ENCODE measurements at regions not wholly inside any gene's neighbourhood (a gene's known extent, or its start where the extent isn't known, plus 50 kb on each side); places are given as distances from the start of the nearest gene placed in this dataset.
A peak's percentile ranks its signal among the peaks of the same experiment; 100 is the strongest.

GRCh38 chr14:85991156-85991555 is 461.2 kb downstream of the FLRT2 start:
- no peak for DNase-seq (ENCODE audit: low spot score)

DNA sequence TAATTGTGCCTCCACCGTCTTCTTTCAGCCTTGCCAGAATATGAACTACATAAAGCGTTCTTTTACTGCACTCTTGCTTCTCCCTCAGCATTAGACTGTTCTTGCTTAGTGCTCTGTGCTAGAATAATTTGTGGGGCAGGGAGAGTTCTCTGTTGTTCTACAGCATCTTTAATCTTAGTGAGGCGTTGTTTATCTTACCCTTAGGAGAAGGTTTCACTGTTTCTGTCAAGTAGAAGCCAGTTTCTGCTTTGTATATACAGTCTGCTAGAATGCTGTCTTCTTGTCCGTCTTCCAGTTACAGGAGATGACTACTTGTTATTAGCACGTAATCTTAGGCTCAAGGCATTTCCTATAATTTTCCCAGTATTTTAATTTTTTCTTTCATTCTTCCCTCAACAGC is 458.0 kb downstream of the FLRT2 start:
- DNase-seq (ENCODE audit: low spot score) = no peak

GRCh38 chr14:85987292-85987691 is 457.3 kb downstream of the FLRT2 start:
- DNase-seq (ENCODE audit: low spot score) = no peak

DNA sequence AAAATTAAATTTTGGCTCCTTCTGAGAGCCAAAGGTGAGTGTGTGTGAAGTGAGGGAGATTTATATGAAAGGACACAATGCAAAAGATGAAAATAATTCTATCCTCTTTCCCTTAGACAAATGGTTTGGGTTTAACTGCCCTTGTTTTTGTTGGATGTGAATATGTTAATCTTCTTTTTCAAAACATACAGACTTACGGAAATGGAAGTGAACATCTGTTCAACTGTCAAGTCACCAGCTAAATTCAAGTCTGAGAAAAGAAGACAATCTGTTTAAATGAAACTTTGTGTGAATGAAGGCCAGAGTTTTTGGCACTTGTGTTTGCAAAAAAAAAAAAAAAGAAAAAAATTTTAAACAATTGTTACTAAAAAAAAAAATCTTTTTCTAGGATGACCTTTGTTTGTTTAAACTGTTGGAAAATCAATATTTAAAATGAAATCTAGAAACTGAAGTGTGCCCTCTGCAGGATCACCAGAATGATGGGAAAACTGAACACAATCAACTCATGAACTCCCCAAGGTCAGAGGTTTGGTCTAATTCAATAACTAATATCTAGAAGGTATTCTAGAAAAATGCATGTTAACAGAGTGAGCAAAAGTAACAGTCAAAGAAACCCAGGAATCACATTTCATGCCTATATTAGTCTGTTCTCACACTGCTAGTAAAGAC is 448.8 kb downstream of the FLRT2 start:
- DNase-seq (ENCODE audit: low spot score) = no peak

DNA sequence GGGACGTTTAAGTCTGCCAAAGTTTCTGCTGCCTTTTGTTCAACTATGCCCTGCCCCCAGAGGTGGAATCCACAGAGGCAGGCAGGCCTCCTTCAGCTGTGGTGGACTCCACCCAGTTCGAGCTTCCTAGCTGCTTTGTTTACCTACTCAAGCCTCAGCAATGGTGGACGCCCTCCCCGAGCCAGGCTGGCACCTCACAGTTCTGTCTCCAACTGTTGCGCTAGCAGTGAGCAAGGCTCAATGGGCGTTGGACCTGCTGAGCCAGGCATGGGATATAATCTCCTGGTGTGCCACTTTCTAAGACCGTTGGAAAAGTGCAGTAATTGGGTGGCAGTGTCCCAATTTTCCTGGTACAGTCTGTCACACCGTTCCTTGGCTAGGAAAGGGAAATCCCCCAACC is 444.7 kb downstream of the FLRT2 start:
- DNase-seq (ENCODE audit: low spot score) = no peak

GRCh38 chr14:85963486-85963885 is 433.5 kb downstream of the FLRT2 start:
- no peak for DNase-seq (ENCODE audit: low spot score)

GRCh38 chr14:85960756-85961155 is 430.8 kb downstream of the FLRT2 start:
- DNase-seq (ENCODE audit: low spot score) = no peak

DNA sequence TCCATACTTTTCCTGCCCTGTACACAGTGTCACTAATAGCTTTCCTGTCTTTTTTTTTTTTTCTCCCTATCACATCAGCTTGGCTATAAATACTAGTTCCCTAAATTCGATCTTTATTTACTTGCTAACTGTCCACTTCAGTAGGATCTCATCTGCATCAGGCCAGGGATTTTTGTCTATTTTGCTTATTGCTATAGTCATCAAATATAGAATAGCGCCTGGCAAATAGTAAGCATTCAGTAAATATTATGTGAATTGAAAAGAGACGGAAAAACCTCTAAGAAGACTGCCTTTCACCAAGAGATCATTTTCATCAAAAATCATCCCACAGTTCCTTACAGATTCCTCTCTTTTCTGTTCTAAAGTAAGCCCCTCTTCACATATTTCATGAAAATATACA is 429.1 kb downstream of the FLRT2 start:
- no peak for DNase-seq (ENCODE audit: low spot score)

DNA sequence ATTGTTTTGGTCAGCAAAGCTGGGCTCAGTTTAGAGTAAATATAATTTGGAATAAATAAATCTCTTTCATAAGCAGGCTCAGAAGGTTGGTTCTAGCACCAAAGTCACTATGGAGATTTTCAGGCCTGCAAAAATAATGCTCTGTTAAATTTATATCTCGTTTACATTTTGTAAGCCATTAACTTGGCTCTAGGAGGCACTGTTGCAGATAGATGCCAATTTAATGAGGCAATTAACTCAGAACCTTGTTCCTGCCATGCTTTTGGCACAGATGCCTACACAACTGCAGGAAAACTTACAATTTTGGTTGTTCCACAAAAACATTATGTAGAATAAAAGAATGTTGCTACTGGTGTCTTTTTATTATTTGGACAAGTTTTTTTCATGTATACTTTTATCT is 428.1 kb downstream of the FLRT2 start:
- no peak for DNase-seq (ENCODE audit: low spot score)

DNA sequence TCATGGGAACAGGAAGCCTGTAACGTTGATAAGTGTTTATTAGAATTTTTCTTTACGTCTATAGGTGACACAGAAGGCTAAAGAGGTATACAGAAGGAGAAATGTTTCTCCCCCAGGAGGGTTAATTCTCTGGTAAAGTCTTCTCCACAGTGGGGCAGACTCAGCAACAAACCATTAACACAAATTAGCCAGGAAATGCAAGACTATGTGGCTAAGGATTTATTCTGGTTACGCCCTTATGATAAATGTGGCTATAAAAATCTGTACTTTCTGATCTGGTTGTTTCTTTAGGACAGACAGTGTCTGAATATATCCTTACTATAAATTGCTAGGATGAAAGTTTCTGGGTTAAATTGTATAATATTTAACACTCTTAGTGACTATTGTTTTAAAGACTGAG is 423.3 kb downstream of the FLRT2 start:
- DNase-seq (ENCODE audit: low spot score) = no peak

DNA sequence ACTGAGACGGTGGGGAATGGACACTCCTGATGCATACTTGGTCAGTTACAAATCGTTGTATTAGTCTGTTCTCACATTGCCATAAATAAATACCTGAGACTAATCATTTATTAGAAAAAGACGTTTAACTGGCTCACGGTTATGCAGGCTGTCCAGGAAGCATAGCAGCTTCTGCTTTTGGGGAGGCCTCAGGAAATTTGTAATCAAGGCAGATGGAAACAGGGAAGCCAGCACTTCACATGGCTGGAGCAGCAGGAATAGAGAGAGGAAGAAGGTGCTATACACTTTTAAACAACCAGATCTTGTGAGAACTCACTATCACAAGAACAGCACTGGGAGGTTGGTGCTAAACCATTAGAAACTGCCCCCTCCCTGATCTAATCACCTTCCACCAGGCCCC is 418.2 kb downstream of the FLRT2 start:
- no peak for DNase-seq (ENCODE audit: low spot score)

DNA sequence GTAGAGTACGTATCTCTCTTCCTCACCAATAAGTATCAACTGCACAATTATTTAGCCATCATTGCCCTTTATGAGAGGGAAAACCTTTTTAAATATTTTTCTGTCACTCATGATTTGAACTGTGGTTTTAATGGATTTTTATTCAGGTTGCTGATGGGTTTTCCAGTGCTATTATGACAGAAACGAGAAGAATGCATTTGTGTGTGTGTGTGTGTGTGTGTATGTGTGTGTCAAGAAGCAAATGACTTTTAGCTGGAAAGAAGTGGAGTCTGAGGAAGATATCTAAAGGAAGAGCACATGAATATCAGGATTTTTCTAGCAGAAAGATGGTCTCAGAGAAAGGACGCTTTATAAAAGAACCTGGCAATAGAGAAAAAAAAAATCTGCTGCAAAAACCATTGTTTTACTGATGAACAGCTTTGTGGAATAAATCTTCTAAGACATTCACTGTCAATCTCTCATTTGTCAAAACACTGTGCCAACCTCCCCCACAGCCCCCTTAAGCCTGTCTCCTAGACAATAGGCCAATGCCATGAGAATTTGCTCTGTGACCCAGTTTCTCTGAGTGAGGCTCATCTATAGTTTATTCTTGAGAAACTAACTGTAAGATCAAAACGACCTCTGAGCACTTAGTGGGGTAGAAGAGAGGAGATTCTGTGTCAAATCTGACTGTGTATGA is 417.7 kb downstream of the FLRT2 start:
- no peak for DNase-seq (ENCODE audit: low spot score)

- no peak for DNase-seq (ENCODE audit: low spot score)
Measured at GRCh38 chr14:85943192-85943591, 413.2 kb downstream of the FLRT2 start.

DNA sequence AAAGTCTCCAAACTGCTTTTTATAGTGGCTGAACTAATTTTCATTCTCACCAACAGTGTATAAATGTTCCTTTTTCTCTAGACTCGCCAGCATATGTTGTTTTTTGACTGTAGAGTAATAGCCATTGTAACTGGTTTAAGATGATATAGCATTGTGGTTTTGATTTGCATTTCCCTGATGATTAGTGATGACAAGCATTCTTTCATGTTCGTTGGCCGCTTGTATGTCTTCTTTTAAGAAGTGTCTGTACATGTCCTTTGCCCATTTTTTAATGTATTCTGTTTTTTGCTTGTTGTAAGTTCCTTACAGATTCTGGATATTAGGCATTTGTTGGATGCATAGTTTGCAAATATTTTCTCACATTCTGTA is 404.9 kb downstream of the FLRT2 start:
- DNase-seq (ENCODE audit: low spot score) = peak; percentile 12

DNA sequence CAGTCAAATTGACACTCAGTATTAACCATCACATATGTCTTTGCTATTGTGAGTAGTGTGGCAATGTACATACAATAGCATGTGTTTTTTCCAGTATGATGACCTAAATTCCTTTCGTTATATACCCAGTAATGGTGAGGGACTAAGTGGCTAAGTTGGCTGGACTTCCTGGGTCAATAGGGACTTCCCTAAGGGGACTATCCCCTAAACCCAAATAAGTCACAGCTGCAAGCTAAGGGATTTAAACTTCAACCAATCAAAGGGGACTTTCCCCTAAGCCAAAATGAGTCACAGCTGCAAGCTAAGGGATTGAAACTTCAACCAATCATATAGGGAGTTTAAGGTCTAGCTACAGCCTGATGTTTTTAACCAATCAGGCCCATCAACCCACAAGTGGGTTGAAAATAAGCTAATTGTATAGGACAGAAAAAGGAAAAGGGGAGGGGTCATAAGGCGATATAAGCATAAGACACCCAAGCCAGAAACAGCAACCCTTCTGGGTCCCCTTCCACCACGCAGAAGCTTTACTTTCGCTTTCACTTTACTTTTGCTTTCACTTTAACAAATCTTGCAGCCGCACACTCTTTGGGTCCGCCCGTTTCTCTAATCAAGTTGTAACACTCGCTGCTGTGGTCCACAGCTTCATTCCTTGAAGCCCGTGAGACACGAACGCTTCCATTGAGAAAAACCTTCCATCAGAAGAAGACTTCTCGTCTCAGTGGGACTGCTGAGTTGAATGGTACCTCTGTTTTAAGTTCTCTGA is 404.4 kb downstream of the FLRT2 start:
- peak; percentile 82 for DNase-seq (ENCODE audit: low spot score)

- DNase-seq (ENCODE audit: low spot score) = no peak
Measured at GRCh38 chr14:85921241-85921640, 391.3 kb downstream of the FLRT2 start.

DNA sequence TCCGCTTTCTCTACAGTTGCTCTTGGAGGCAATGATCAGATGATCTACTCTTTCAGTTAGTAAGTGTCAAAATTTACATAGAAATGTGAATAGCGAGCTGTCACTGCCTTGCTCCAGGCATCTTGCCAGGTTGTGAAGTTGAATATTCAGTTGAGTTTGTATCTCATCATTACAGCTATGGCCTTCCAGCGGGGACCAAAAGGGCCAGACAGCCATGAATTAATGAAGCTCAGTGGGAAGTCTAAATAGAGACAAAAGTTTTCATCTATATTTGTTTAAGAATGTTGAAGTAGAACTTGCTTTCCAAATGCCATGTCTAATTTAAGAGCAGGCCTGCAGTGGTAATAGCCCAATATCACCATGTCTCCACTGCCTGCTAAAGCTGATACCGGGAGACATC is 387.8 kb downstream of the FLRT2 start:
- no peak for DNase-seq (ENCODE audit: low spot score)

DNA sequence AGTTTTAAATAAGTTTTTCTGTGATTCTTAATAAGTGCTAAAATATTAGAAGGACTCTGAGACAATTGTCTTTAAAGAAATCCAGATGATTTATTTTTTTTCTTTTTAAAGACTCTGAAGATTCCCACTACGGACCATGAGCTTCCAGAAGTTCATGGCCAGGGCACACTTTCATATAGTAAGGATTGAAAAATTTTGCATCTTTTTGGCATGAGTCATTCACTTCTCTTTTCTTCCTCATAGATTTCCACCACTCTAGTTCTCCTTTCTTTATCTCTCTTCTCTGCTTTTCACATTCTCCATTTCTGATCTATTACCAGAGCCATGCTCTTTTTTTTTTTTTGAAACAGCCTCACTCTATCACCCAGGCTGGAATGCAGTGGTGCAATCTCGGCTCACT is 385.8 kb downstream of the FLRT2 start:
- no peak for DNase-seq (ENCODE audit: low spot score)

DNA sequence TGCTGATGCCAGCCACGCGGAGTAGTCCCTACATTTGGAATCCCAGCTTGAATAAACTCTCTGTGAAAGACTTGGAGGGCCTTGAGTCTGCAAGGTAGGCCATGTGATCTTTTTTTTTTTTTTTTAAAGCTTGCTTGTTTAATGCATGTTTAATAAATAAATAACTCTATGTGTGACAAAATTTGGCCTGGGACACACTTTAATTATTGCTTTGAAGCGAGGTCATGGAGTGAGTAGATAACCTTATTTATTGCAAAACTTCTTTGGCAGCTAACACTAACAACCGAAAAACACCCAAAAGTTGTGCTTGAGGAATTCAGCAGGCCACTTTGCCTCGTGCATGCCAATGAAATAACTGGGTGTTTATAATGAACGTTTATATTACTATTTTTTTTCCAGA is 382.2 kb downstream of the FLRT2 start:
- DNase-seq (ENCODE audit: low spot score) = no peak

DNA sequence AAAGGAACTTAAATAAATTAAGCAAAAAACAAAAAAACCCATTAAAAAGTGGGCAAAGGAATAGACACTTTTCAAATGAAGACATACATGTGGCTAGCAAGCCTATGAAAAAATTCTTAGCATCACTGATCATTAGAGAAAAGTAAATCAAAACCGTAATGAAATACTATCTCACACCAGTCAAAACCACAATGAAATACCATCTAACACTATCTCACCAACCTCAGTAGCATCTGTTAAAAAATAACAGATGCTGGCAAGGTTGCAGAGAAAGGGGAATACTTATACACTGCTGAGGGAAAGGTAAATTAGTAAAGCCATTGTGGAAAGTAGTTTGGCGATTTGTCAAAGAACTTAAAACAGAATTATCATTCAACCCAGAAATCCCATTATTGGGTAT is 381.1 kb downstream of the FLRT2 start:
- DNase-seq (ENCODE audit: low spot score) = no peak

GRCh38 chr14:85909581-85909980 is 379.6 kb downstream of the FLRT2 start:
- no peak for DNase-seq (ENCODE audit: low spot score)

DNA sequence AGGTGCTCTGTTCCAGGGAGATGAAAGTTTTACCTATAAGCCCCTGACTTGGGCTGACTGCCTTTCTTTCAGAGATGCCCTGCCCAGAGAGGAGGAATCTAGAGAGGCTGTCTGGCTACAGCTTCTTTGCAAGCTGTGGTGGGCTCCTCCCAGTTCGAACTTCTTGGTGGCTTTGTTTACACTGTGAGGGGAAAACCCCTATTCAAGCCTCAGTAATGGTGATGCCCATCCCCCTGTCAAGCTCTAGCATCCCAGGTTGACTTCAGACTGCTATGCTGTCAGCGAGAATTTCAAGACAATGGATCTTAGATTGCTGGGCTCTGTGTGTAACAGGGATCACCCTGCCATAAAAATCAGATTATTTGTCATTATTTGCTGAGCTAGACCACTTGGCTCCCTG is 377.6 kb downstream of the FLRT2 start:
- DNase-seq (ENCODE audit: low spot score) = no peak

GRCh38 chr14:85897808-85898207 is 367.9 kb downstream of the FLRT2 start:
- no peak for DNase-seq (ENCODE audit: low spot score)
